Breast epithelium (tissue), 3 donors: ENCODE measurements at regions not wholly inside any gene's neighbourhood (a gene's known extent, or its start where the extent isn't known, plus 50 kb on each side); places are given as distances from the start of the nearest gene placed in this dataset.

Experiments
- POLR2A ChIP-seq: fragments of 450-650 bp; IDR thresholded peaks from one replicate; pipeline ENCODE4 v1.6.1; 2016; ENCODE audit warnings: antibody characterized with exemption, mild to moderate bottlenecking, moderate library complexity
- POLR2AphosphoS5 ChIP-seq, 3 donors: sonication (generic); formaldehyde crosslinking; IDR thresholded peaks; one replicate each; pipeline ENCODE4 v1.6.1; 2017; ENCODE audit warnings: antibody characterized with exemption in 3 of 3
- TF ChIP-seq, protein P1 (sequence below), 3 donors: fragments of 450-650 bp; IDR thresholded peaks; one replicate each; pipeline ENCODE4 v1.5.1; 2016 to 2017; ENCODE audit warnings: antibody characterized with exemption in 3 of 3, mild to moderate bottlenecking in 3 of 3, moderate library complexity in 3 of 3

DNA sequence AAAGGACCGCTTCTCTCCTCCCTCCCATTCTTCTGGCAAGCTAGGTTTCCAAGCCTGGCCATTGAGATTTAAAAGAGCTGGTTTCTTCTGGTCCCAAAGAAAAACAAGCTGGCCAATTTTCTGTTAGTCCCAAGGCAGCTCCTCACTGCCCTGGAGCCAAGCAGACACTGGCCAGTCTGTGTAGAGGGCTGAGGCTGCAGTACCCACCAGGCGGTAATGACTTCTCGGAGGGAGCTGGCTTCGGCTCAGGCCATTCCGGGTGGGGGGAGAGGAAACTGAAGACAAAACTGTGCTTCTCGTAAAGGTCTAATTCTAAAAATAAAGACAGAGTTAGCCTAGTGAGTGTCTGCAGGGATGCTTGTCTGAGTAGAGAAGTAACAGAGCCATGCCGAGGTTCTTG, 78.5 kb upstream of the SMAD3 start:
- no peak for TF ChIP-seq POLR2A
- TF ChIP-seq, protein P1, sequence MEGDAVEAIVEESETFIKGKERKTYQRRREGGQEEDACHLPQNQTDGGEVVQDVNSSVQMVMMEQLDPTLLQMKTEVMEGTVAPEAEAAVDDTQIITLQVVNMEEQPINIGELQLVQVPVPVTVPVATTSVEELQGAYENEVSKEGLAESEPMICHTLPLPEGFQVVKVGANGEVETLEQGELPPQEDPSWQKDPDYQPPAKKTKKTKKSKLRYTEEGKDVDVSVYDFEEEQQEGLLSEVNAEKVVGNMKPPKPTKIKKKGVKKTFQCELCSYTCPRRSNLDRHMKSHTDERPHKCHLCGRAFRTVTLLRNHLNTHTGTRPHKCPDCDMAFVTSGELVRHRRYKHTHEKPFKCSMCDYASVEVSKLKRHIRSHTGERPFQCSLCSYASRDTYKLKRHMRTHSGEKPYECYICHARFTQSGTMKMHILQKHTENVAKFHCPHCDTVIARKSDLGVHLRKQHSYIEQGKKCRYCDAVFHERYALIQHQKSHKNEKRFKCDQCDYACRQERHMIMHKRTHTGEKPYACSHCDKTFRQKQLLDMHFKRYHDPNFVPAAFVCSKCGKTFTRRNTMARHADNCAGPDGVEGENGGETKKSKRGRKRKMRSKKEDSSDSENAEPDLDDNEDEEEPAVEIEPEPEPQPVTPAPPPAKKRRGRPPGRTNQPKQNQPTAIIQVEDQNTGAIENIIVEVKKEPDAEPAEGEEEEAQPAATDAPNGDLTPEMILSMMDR (IDR thresholded peaks at IDR 0.05), result no peak
- no peak for TF ChIP-seq POLR2AphosphoS5 (IDR thresholded peaks at IDR 0.05)
